GM20431 (cell line): ENCODE measurements at regions not wholly inside any gene's neighbourhood (a gene's known extent, or its start where the extent isn't known, plus 50 kb on each side); places are given as distances from the start of the nearest gene placed in this dataset.

Experiments
- in situ Hi-C: fragments of 300-500 bp; cut with MseI, MboI; formaldehyde crosslinking; loops from one replicate; pipeline ENCODE4 v1.15.0; 2020; ENCODE audit warnings: low sequenced_read_pairs; ENCODE audit not compliant: unreplicated experiment

DNA sequence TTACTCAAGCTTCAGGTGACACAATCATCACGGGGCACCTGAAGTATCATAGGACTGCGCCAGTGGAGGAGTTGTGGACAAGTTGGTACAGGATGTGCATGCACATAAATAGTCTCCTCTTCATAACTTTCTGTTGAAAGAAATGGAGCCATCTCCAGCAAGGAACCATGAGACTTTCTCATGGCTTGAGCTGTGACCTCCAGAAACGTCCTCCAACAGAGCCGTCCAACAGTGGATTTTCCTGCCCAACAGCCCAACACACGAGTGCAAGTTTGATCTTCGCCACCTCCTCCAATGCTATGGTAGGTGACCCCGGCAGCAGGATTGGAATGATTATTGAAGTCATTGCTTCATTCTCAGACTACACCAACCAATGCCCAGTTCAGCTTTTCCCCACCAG is 105.1 kb upstream of the ZNF507 start:
- in situ Hi-C loops: no loop called here

DNA sequence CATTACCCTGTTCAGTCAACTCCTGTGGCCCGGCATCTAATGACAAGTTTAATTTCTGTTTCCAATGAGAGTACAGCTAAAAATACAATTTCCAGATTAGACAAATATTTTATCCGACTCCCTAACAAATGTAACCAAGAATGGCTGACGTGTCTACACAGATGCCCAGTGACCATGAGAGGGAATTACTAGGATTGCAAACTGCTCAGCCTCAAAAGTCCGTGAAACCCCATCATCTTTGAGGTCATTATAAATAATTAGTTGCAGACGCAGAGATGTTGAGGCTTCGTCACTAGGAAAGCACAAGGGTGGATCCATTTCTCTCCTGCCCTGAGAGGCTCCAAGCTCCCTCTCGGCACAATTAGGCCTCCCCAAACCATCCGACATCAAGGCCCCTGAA is 104.1 kb upstream of the ZNF507 start:
- in situ Hi-C loops: no loop called here

DNA sequence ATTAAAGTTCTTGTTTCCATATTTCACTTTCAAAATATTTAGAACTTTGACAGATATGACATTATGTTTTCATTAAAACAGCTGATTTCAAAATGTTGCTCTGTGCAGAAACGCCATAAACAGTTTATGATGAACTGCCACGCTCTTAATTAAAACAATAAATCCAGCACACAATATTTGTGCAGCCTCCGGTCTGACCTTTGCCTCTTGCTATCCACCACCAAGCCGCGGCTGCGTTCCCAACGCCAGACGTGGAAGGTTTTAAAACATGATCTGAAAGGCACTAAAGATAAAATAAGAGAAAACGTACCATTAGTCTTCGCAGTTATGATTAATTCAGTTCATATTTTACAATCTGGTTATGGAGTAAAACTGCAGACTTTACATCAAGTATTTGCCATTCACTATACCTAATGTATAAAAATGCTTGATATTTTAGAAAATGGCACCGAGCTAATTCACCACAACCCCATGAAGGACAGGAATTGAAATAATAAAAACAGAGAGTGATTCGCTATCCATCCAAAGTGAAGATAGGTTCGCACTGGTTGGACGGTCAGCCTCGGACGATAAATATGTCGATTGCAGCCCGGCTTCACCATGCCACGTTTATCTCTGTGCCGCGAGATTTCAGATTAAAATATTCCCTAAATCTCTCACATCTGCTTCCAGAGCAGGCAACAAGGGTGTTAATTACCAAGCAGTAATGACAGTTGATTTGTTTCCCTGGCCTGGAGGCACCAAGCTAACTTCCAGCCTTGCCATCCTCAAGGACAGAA is 103.3 kb upstream of the ZNF507 start:
- in situ Hi-C loops: no loop called here

DNA sequence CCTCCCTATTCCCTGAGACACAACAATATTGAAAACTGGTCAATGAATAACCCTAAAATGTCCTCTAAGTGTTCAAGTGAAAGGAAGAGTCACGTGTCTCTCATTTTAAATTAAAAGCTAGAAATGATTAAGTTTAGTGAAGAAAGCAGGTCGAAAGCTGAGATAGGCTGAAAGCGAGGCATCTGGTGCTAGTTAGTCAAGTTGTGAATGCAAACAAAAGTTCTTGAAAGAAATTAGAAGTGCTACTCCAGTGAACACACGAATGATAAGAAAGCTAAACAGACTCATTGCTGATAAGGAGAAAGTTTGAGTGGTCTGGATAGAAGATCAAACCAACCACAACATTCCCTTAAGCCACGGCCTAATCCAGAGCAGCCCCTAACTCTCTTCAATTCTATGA is 99.4 kb upstream of the ZNF507 start:
- in situ Hi-C loops: no loop called here

DNA sequence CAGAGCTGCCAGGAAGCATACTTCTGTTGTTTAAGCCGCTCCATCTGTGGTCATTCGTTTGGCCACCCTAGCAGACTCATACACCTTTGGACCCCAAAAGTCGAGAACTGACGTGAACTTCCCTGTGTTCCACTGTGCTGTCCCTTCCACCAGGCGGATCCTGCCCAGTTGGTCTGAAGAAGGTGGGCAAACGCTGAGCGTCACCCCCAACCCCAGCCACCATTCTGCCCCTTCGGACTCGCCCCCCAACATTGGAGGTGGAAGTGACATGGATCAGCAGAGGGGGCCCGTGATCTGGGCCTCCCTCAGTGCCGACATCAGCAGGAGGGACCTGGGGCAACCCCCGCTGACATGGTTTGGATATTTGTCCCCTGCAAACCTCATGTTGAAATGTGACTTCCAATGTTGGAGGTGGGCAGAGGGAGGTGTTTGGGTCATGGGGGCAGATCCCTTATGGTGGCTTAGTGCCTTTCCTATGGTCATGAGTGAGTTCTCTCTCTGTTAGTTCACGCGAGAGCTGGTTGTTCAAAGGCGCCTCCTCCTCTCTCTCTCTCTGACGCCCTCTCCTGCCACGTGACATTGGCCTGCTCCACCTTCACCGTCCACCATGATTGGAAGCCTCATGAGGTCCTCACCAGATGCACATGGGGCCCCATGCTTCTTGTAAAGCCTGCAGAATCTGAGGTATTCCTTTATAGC is 93.6 kb upstream of the ZNF507 start:
- in situ Hi-C loops: no loop called here

DNA sequence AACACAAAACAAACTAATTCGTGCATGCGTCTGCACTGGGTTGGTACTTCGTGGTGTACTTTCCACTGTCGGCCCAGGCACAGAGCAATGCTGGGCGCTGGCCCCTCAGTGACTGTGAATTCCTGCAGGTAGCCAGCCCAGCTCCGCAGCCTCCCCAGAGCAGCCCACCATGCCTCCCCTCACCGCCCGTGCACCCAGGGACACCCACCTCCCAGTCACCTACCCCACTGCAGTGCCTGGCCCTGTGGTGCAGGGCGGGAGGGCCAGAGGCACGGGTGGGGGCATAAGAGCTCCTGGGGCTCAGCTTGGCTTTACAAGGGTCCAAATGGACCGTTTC is 93.1 kb upstream of the ZNF507 start:
- in situ Hi-C loops: no loop called here

DNA sequence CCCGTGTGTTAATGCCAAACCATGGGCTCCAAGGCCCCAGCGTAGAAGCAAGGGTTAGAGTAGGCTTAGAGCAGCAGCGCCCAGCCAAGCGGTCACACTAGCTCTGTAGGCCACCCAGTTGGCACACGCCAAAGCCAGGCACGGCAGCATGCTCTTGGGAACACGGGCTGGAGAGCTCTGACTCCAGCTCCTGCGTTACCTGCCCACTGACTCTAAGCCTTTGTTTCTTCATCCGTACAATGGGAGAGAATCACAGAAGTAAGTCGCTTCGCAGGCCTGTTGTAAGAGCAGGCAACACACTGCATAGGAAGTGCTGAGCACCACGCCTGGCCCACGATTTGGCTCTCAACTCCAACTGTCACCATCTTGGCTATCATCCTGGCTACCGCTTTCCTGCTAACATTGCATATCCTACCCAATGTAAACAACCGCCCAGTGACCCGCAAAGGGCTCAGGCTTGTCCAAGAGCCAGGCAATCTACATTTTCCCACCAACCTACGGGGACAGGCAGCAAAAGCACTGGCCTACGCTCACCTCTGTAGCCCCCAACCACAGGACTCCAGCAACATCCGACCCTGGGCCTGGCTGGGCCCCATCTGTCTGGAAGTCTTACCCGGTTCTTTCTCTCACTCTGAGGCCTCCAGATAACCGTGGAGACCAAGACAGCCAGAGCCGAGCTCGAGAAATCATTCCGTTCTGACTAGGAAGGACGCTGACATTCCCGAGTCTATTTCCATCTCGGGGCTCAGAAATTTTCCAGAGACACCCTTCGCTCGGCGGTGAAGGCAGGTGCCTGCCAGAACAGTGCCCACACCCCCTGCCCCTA is 91.5 kb upstream of the ZNF507 start:
- in situ Hi-C loops: no loop called here

DNA sequence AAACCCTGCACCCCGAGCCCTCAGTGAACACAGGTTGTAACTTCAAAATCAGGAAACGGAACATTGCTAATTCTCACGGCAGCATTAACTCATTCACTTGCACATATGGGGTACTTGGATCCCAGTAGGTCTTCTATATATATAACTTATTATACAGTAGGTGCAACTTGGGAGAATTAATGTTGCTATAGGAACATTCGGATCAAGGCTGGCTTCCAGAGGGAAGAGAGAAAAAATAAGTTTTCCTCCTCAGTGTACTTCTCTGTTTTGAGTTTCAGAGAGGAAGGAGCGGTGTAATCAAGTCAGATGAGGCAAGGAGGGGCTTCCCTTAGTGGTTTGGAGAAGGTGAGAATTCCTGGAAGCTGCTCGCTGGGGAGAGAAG is 90.9 kb upstream of the ZNF507 start:
- in situ Hi-C loops: no loop called here

DNA sequence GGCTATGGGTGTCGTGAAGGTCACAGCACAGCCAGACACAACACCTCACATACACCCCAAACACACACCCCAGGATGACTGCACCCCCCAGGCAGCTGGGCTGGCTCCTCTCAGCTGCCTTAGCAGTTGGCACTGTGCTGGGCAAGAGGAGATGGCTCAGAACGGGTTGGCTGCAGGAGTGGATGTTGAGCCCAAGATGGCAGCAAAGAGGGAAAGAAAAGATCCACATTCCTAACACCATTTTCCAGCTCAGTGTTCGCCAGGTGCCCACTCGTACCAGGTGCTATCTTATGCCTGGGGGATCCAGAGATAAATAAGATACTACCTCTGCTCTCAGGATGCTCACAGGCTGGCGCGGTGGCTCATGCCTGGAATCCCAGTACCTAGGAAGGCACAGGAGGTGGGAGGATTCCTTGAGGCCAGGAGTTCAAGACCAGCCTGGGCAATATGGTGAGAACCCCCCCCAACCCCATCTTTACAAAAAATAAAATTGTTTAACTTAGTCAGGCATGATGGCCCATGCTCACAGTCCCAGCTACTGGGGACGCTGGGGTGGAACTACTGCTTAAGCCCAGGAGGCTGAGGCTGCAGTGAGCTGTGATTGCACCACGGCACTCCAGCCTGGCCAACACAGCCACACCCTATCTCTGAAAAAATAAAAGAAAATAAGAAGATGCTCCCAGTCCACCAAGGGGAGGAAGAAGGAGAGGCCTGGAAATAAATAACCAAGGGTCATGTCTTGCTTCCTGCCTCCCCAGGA is 89.7 kb upstream of the ZNF507 start:
- in situ Hi-C loops: no loop called here

DNA sequence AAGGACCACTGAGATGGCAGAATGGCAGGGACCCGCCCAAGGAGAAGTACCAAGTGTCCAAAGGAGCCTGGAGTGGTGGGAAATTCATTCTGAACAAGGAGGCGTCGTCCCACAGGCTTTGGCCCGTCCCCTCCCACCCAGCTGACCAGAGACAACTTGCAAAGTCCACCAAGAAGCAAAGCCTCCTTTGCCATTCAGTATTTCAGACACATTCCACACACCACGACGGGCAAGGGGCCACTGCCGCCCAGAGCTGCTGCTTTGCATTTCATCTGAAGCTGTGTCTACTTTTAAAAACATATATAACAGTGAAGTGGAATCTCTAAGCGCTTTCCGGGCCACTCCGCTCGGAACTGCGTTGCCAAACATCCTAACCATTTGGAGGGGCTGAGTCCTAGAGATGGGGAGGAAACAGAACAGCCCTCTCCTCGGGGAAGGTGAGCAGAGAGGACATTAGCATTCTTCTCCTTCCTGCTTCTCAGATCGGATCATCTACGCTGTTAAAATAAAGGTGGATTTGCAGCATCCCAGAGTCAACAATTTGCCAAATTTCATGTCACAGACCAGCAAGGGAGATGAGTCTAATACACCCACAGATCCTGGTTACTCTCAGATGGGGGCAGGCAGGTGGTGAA is 89.0 kb upstream of the ZNF507 start:
- in situ Hi-C loops: no loop called here

DNA sequence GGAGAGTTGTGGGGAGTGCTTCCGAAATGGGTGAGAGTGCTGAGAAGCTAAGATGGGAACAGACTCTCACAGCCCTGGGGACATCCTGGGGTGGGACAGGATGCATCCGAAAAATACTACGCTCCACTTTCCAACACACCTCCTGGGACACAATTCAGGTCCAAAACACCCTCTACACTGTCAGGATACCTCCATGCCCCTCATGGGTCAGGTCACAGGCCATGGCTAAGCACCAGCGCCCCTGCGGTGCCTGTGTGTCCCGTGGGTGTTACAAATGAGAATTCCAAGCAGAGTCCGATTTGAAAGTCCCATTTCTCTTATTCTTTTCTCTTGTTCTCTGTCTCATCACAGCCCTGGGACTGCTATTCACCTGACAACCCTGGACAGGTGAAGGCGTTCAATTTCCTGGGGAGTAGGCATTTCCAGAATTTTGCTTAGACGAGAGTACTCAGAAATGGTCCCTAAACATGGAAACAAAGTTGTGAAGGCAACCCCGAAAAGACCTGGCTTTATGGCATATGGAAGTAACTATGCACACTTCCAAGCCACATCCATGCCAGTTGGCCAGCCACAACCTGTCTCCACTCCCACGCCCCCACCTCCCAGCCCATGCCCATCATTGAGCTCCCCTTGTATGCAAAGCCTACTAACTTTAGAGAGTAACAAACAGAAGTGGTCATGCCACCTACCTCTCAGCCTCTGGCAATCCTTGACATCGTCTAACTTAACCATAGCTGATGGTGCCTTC is 87.9 kb upstream of the ZNF507 start:
- in situ Hi-C loops: no loop called here

DNA sequence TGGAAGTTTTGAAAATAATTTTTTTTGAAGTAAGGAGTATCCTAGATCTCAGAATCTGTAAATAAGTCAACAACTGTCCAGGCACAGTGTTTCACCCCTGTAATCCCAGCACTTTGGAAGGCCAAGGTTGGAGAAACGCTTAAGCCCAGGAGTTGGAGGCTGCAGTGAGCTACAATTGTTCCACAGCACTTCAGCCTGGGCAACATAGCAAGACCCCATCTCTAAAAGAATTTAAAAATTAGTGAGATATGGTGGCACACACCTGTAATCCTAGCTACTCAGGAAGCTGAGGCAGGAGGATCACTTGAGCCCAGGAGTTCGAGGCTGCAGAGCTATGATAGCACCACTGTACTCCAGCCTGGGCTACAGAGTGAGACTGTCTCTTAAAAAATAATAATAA is 87.2 kb upstream of the ZNF507 start:
- in situ Hi-C loops: no loop called here

DNA sequence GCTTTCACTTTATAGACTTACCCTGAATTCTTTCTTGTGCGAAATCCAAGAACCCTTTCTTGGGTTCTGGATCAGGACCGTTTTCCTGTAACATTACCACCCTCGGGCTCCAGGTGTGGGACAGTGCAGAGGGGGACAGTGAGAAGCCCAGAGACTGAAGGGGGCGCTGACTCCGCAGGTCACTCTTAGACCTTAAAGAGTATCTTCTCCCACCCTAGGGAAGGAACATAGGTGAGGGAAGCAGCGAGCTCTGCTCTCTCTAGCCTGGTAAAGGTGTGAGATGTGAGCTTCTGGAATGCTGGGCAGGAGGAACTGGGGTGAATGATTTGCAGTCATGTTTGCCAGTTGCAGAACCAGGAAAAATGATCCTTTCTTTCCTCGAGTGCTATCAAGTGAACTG is 80.8 kb upstream of the ZNF507 start:
- in situ Hi-C loops: no loop called here

DNA sequence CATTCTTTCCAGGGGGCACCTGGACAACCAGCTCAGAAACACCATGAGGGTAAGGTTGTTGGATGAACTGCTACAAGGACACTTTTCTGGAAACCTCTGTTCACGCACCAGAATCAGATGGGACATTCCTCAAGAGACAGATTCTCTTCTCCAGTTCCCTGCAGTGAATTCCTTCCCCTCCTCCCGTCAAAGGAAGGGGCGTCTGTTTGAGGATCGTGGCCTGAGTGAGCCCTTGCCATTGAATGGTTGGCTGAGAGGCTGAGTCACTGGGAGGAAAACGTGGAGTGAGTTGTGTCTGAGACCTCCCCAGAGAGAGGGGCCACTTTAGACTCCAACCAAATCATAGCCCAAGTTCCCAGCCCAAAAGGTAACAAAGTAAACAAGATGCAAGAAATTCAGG is 79.4 kb upstream of the ZNF507 start:
- in situ Hi-C loops: no loop called here

DNA sequence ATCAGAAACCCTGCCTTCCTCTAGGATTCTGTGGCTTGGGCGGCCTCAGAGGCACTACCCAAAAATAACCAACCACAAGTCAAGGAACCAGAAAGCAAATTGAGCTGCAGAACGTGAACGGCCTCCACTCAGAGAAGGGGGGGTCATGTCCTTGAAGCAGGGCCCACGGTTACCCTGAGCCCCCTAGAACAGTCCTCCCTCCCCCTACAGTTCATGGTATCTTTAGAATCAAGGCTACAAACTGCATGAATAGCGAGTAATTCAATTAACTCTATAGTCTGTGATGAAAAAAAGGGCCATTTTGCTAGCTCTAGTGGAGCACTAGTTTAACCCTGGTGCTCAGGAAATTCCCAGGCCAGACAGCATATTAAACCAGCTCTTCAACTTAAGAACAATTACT is 79.0 kb upstream of the ZNF507 start:
- in situ Hi-C loops: no loop called here

DNA sequence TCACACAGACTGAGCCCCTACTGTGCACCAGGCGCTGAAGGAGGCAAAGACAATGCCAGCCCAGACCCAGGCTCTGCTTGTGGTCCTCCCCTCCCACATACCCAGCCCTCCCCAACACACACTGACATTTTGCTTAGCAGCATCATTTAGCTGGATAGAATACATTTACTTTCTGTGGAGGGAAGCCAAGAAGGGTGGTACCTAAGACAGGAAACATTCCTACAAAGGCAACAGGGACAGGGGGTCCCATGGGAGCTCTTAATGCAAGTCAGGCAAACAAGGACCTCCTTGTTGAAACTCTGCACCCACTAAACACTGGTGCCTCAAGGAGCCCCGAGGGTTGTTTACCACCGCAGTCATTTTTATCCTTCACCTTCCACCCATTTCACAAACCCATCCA is 77.0 kb upstream of the ZNF507 start:
- in situ Hi-C loops: no loop called here

DNA sequence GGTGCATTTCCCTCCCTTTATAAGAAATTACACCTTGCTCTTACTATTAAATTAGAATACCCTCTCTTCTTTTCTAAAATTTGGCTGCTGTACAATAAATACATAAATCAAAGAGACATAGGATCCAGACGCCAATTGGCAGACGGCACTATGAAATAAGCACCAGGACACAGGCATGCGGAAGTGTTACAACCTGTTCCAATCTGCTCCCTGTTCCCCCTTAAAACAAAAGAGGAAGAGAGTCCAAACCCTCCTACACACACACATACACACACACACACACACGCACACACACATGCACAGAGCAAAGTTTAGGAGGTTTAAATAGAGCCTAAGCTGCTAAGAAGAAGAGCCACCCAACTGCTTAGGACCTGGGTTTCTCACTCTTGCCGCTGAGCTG is 75.6 kb upstream of the ZNF507 start:
- in situ Hi-C loops: no loop called here

DNA sequence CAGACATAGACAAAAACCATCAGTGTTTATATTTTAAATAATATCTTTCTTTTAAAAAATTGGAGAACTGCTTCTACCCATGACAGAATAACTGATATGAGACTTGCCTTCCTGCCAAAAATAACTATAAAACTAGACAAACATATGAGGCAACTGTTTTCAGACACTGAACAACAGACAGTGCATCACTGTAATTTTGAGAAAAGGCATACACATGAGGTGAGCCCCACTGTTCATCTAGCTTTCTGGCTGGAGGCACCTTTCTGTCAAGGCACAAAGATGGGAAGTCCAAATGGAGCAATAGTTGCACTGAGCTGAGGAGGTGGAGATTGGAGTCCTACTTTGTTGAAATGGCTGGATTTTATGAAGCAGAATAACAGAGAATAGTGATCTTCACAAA is 71.9 kb upstream of the ZNF507 start:
- in situ Hi-C loops: no loop called here

DNA sequence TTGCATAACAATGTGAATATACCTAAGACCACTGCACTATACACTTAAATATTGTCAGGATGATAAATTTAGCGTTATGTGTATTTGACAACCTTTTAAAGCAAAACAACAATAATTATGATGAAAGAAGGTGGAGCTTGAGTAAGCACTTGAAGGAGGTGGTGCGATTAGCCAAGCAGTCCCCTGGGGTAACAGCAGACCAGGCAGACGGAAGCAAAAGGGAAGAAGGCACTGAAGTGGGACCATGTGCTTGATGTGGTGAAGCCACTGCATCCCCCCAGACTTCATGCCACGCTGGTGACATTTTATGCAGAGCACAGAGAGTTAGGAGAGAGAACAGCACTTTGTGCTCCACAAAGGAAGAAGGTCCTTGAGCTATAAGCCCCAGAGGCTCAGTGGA is 58.3 kb upstream of the ZNF507 start:
- in situ Hi-C loops: no loop called here
